ENCODE measurements at regions not wholly inside any gene's neighbourhood (a gene's known extent, or its start where the extent isn't known, plus 50 kb on each side); places are given as distances from the start of the nearest gene placed in this dataset.

DNA sequence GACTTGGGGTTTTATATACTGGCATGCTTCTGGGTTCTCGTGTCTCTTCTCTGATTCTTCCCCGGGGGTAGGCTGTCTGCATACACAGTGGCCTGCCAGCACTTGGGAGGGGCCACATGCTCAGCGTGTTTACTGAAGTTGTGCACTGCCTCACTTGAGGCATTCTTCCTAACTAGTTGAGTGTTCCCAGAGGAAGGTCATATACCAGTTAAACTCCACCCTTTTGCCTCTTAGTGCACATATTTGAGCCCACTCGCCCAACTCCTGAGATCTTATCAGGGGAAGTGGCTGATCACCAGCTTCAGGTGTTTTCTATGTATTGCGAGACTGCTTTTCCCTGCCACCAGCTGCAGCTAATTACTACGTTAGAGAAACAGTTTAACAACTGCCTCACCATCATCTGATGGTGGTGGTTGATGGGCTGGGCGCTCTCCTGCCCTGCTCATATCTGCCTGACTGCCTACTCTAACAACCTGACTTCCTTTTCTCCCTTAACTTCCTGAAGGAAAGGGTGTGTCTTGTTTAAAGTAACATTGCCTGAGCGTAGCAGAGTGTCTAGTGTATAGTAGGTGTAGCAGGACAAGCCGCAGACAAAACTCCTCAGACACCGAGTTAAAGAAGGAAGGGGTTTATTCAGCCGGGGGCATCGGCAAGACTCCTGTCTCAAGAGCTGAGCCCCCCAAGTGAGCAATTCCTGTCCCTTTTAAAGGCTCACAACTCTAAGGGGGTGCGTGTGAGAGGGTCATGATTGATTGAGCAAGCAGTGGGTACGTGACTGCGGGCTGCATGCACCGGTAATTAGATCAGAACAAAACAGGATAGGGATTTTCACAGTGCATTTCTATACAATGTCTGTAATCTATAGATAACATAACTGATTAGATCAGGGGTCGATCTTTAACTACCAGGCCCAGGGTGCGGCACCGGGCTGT lies 60.1 kb upstream of the CLINT1 start:
- Histone ChIP-seq H3K27me3 (replicated peaks; ENCODE audit: insufficient read depth) (no peaks in the 10 kb centered on the region), H3K27ac (no peak overlapping the region), H3K36me3 (no peaks in the 10 kb centered on the region), H3K4me1 (ENCODE audit: control insufficient read depth in 1 of 2, low read depth in 2 of 2) (peaks cover 9 to 18% of the 10 kb centered on the region in 2 donors), H3K9me3 (no peaks in the 10 kb centered on the region), H3K4me3 (no peak overlapping the region)
- DNase-seq (ENCODE audit: low spot score), result no peak
- no peak for ATAC-seq (ENCODE audit: insufficient number of reproducible peaks, low FRiP score, low read depth)
- TF ChIP-seq, protein P1, sequence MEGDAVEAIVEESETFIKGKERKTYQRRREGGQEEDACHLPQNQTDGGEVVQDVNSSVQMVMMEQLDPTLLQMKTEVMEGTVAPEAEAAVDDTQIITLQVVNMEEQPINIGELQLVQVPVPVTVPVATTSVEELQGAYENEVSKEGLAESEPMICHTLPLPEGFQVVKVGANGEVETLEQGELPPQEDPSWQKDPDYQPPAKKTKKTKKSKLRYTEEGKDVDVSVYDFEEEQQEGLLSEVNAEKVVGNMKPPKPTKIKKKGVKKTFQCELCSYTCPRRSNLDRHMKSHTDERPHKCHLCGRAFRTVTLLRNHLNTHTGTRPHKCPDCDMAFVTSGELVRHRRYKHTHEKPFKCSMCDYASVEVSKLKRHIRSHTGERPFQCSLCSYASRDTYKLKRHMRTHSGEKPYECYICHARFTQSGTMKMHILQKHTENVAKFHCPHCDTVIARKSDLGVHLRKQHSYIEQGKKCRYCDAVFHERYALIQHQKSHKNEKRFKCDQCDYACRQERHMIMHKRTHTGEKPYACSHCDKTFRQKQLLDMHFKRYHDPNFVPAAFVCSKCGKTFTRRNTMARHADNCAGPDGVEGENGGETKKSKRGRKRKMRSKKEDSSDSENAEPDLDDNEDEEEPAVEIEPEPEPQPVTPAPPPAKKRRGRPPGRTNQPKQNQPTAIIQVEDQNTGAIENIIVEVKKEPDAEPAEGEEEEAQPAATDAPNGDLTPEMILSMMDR (IDR thresholded peaks at IDR 0.05), result no peak

DNA sequence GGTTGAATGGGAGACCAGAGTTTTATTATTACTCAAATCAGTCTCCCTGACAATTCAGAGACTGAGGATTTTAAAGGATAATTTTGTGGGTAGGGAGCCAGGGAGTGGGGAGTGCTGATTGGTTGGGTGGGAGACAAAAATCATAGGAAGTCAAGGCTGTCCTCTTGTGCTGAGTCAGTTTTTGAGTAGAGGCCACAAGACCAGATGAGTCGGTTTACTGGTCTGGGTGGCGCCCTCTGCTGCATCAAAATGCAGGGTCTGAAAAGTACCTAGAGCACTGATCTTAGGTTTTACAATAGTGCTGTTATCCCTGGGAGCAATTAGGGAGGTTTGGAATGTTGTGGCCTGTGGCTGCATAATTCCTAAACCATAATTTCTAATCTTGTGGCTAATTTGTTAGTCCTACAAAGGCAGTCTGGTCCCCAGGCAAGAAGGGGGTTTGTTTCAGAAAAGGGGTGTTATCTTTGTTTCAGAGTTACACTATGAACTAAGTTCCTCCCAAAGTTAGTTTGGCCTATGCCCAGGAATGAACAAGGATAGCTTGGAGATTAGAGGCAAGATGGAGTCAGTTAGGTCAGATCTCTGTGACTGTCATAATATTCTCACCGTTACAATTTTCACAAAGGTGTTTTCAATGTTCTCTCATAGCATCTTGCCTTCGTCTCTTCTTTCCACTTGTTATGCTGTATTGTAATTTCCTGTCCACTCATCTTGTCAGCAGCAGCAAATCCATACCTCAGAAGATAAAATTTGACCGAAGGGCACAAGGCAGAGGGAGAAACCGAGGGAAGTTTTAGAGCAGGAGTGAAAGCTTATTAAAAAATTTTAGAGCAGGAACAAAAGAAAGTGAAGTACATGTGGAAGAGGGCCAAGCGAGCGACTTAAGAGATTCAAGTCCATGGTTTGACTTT lies 59.2 kb upstream of the CLINT1 start:
- Histone ChIP-seq H3K4me3 (no peak overlapping the region), H3K27ac (no peak overlapping the region), H3K9me3 (no peaks in the 10 kb centered on the region), H3K36me3 (no peaks in the 10 kb centered on the region), H3K4me1 (ENCODE audit: control insufficient read depth in 1 of 2, low read depth in 2 of 2) (peaks cover 9 to 18% of the 10 kb centered on the region in 2 donors), H3K27me3 (replicated peaks; ENCODE audit: insufficient read depth) (no peaks in the 10 kb centered on the region)
- no peak for DNase-seq (ENCODE audit: low spot score)
- ATAC-seq (ENCODE audit: insufficient number of reproducible peaks, low FRiP score, low read depth), result no peak
- TF ChIP-seq, protein P1 (IDR thresholded peaks at IDR 0.05), result no peak

DNA sequence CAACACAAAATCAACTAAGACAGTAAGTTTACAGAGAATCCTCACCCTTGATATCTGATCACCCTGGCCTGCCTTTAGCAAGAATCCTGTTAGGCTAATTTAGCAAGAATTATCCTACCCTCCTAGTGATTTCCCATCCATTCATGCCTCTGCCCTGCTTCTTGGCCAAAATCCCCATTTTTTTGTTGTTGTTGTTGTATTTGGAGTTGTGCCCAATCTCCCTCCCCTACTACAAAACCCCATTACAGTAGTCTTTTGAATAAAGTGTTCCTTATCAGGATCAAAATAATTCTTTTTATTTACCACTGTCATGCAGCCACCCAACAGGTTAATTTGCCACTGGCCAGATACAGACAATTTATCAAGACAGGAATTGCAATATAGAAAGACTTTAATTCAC lies 58.5 kb upstream of the CLINT1 start:
- no peak for ATAC-seq (ENCODE audit: insufficient number of reproducible peaks, low FRiP score, low read depth)
- TF ChIP-seq, protein P1 (IDR thresholded peaks at IDR 0.05), result no peak
- H3K27ac ChIP-seq, result no peak overlapping the region
- peaks cover 9 to 18% of the 10 kb centered on the region in 2 donors for H3K4me1 ChIP-seq (ENCODE audit: control insufficient read depth in 1 of 2, low read depth in 2 of 2)
- no peaks in the 10 kb centered on the region for H3K9me3 ChIP-seq
- no peaks in the 10 kb centered on the region for H3K27me3 ChIP-seq (replicated peaks; ENCODE audit: insufficient read depth)
- DNase-seq (ENCODE audit: low spot score), result no peak
- no peak overlapping the region for H3K4me3 ChIP-seq
- H3K36me3 ChIP-seq, result no peaks in the 10 kb centered on the region

DNA sequence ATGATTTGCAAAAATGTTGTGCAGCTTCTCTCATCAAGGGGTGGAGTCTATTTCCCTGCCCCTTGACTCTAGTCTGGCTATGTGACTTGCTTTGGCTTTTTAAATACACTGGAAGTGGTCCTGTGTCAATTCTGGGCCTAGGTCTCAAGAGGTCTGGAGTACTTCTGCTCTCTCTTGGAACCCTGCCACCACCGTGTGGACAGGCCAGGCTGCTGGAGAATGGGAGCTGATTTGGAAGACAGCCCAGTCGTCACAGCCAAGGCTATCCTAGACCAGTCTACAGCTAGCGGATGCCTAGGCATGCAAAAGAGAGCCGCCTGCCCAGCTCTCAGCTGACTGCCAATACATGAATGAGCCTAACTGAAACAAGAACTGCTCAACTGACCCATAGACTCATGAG lies 56.7 kb upstream of the CLINT1 start:
- Histone ChIP-seq H3K4me3 (no peak overlapping the region), H3K27me3 (replicated peaks; ENCODE audit: insufficient read depth) (no peaks in the 10 kb centered on the region), H3K27ac (no peak overlapping the region)

More for the DNA sequence above, 56.7 kb upstream of the CLINT1 start:
- no peaks in the 10 kb centered on the region for H3K9me3 ChIP-seq
- H3K4me1 ChIP-seq (ENCODE audit: control insufficient read depth in 1 of 2, low read depth in 2 of 2), result peaks cover 9 to 18% of the 10 kb centered on the region in 2 donors
- no peaks in the 10 kb centered on the region for H3K36me3 ChIP-seq
- ATAC-seq (ENCODE audit: insufficient number of reproducible peaks, low FRiP score, low read depth) (peak; percentile 48), DNase-seq (ENCODE audit: low spot score) (peak; percentile 43)
- TF ChIP-seq, protein P1 (IDR thresholded peaks at IDR 0.05), result no peak
